Keratinocyte (primary cell): ENCODE measurements at regions not wholly inside any gene's neighbourhood (a gene's known extent, or its start where the extent isn't known, plus 50 kb on each side); places are given as distances from the start of the nearest gene placed in this dataset.

Source experiments
- DNase-seq: peaks from one replicate; pipeline ENCODE4 v3.0.0-alpha.2; 2011; ENCODE audit warnings: low read depth, missing footprints, low spot score
- FAIRE-seq: peaks from 2 replicates; lab custom pipeline; 2011; peaks lifted over from hg19 to GRCh38; lab: Jason Lieb, UNC
- H2AFZ ChIP-seq: 2 replicates; pipeline ENCODE4 v1.6.0; 2012; ENCODE audit warnings: low read length, control low read depth, inconsistent platforms; ENCODE audit not compliant: control insufficient read depth
- H3K27ac ChIP-seq: 2 replicates; pipeline ENCODE4 v1.5.1; 2011; ENCODE audit warnings: low read length; ENCODE audit not compliant: control insufficient read depth, insufficient read depth
- H3K27me3 ChIP-seq: 3 replicates; pipeline ENCODE4 v1.6.0; 2011; ENCODE audit warnings: low read length; ENCODE audit not compliant: control insufficient read depth, insufficient read depth; ENCODE audit errors: extremely low read depth
- H3K36me3 ChIP-seq, 2 experiments: 2 replicates in 1 of 2; 3 replicates in 1 of 2; pipeline ENCODE4 v1.5.1; 2011; ENCODE audit warnings: low read length in 2 of 2, mild to moderate bottlenecking in 1 of 2; ENCODE audit not compliant: control insufficient read depth in 2 of 2, insufficient read depth in 2 of 2; ENCODE audit errors: extremely low read depth in 1 of 2
- H3K4me1 ChIP-seq: 3 replicates; pipeline ENCODE4 v1.5.1; 2011; ENCODE audit warnings: low read length; ENCODE audit not compliant: control insufficient read depth, insufficient read depth; ENCODE audit errors: extremely low read depth
- H3K4me2 ChIP-seq: 3 replicates; pipeline ENCODE4 v1.6.0; 2011; ENCODE audit warnings: low read depth, low read length; ENCODE audit not compliant: control insufficient read depth, insufficient read depth; ENCODE audit errors: extremely low read depth
- H3K4me3 ChIP-seq, 3 experiments: fragments of 200-600 bp in 1 of 3; sonication (generic) in 1 of 3; 2 replicates in 2 of 3; 3 replicates in 1 of 3; pipeline ENCODE4 v1.5.1; 2011 to 2016; ENCODE audit warnings: low read length in 3 of 3, mild to moderate bottlenecking in 3 of 3, control low read depth in 2 of 3, inconsistent platforms in 1 of 3, low read depth in 1 of 3, mixed read lengths in 1 of 3, mixed run types in 1 of 3, moderate library complexity in 1 of 3; ENCODE audit not compliant: control insufficient read depth in 2 of 3, insufficient read depth in 2 of 3; ENCODE audit errors: extremely low read depth in 1 of 3
- H3K79me2 ChIP-seq: 2 replicates; pipeline ENCODE4 v1.6.0; 2012; ENCODE audit warnings: low read length; ENCODE audit not compliant: control insufficient read depth, insufficient read depth
- H3K9ac ChIP-seq: 3 replicates; pipeline ENCODE4 v1.6.0; 2011; ENCODE audit warnings: low read length; ENCODE audit not compliant: control insufficient read depth, insufficient read depth; ENCODE audit errors: extremely low read depth
- H3K9me1 ChIP-seq: 3 replicates; pipeline ENCODE4 v1.6.0; 2011; ENCODE audit warnings: low read length; ENCODE audit not compliant: control insufficient read depth, insufficient read depth; ENCODE audit errors: extremely low read depth
- H3K9me3 ChIP-seq: 2 replicates; pipeline ENCODE4 v1.5.1; 2012; ENCODE audit warnings: low read depth, low read length; ENCODE audit not compliant: control insufficient read depth
- H4K20me1 ChIP-seq: 3 replicates; pipeline ENCODE4 v1.6.0; 2011; ENCODE audit warnings: low read length; ENCODE audit not compliant: control insufficient read depth, insufficient read depth; ENCODE audit errors: extremely low read depth
- EZH2 ChIP-seq: IDR thresholded peaks from one replicate; pipeline ENCODE4 v1.6.1; 2012; ENCODE audit warnings: inconsistent platforms, mild to moderate bottlenecking, low read length, moderate library complexity
- dilution Hi-C: fragments of 300-500 bp; cut with MboI; formaldehyde crosslinking; loops from one replicate; pipeline ENCODE4 v1.7.0; 2020; ENCODE audit warnings: low sequenced_read_pairs; ENCODE audit not compliant: extremely low pct_ligation_motif_present
- TF ChIP-seq, protein P1 (sequence below), 3 experiments: IDR thresholded peaks in 1 of 3; conservative IDR thresholded peaks in 1 of 3; optimal IDR thresholded peaks in 1 of 3; 2 replicates in 2 of 3; 3 replicates in 1 of 3; pipeline versions ENCODE3 to v1.5.1; 2011; ENCODE audit warnings: low read length in 3 of 3, mild to moderate bottlenecking in 3 of 3, moderate library complexity in 2 of 3, control low read depth in 1 of 3, inconsistent platforms in 1 of 3; ENCODE audit not compliant: insufficient read depth in 2 of 3; ENCODE audit errors: extremely low read depth in 1 of 3

DNA sequence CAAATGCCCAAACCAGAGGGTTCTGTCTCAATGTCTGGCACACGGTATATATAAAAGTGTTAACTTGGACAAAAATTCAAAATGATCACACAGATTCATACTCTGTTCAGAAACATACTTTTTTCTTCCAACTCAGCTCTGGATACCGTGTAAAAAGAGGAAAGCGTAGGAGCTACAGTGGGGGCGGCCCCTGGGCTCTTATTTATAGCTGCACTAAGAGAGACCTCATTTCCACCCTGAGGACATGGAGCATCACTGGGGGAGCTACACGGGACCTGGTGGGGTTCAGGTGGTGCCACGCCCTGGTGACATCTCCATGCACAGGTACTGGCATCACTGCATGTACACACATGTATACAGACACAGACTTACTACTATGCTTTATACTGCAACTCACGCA, 185.9 kb upstream of the FOXQ1 start:
- Histone ChIP-seq H3K4me2 (no peak overlapping the region), H4K20me1 (no peaks in the 10 kb centered on the region), H3K79me2 (no peaks in the 10 kb centered on the region), H3K4me3 (no peak overlapping the region), H3K9me1 (no peaks in the 10 kb centered on the region), H3K27ac (no peak overlapping the region), H3K36me3 (no peaks in the 10 kb centered on the region), H2AFZ (no peak overlapping the region), H3K9ac (no peak overlapping the region), H3K4me1 (peaks cover 1% of the 10 kb centered on the region), H3K27me3 (no peaks in the 10 kb centered on the region), H3K9me3 (no peaks in the 10 kb centered on the region)
- DNase-seq (no peak), FAIRE-seq (no peak)
- dilution Hi-C loops: no loop called here
- no peak for TF ChIP-seq EZH2
- TF ChIP-seq, protein P1, sequence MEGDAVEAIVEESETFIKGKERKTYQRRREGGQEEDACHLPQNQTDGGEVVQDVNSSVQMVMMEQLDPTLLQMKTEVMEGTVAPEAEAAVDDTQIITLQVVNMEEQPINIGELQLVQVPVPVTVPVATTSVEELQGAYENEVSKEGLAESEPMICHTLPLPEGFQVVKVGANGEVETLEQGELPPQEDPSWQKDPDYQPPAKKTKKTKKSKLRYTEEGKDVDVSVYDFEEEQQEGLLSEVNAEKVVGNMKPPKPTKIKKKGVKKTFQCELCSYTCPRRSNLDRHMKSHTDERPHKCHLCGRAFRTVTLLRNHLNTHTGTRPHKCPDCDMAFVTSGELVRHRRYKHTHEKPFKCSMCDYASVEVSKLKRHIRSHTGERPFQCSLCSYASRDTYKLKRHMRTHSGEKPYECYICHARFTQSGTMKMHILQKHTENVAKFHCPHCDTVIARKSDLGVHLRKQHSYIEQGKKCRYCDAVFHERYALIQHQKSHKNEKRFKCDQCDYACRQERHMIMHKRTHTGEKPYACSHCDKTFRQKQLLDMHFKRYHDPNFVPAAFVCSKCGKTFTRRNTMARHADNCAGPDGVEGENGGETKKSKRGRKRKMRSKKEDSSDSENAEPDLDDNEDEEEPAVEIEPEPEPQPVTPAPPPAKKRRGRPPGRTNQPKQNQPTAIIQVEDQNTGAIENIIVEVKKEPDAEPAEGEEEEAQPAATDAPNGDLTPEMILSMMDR (optimal IDR thresholded peaks at IDR 0.05 in 1 of 3, IDR thresholded peaks at IDR 0.05 in 1 of 3, conservative IDR thresholded peaks at IDR 0.05 in 1 of 3; ENCODE audit: extremely low read depth in 1 of 3, insufficient read depth in 2 of 3, low read length in 3 of 3): no peak

DNA sequence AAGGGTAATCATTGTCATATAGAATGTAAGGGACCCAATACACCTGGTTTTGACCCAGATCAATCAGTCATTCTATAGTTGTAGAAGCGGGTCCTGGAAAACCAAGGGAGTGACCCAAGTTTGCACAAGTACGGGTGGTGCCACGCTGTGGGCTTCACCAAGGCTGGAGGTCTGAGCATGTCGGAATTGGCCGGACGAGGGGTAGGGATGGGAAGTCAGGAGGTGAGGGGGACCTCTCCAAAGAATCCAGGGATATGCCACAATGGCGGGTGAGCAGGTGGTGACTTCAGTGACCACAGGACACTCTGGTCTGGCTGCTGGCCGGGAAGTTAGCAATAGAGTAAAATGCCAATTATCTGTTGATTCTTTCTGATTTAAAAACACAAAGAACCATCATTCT, 186.6 kb upstream of the FOXQ1 start:
- Histone ChIP-seq H3K4me2 (no peak overlapping the region), H3K27me3 (no peaks in the 10 kb centered on the region), H3K27ac (no peak overlapping the region), H3K79me2 (no peaks in the 10 kb centered on the region), H3K4me1 (no peaks in the 10 kb centered on the region), H2AFZ (no peak overlapping the region), H3K9me3 (no peaks in the 10 kb centered on the region), H3K9me1 (no peaks in the 10 kb centered on the region), H3K4me3 (no peak overlapping the region), H4K20me1 (no peaks in the 10 kb centered on the region), H3K9ac (no peak overlapping the region), H3K36me3 (no peaks in the 10 kb centered on the region)
- FAIRE-seq (no peak), DNase-seq (no peak)
- TF ChIP-seq, protein P1 (optimal IDR thresholded peaks at IDR 0.05 in 1 of 3, IDR thresholded peaks at IDR 0.05 in 1 of 3, conservative IDR thresholded peaks at IDR 0.05 in 1 of 3; ENCODE audit: extremely low read depth in 1 of 3, insufficient read depth in 2 of 3, low read length in 3 of 3): no peak
- TF ChIP-seq EZH2: no peak
- dilution Hi-C loops: no loop called here
